Tibial artery (tissue), 4 donors: ENCODE measurements at regions not wholly inside any gene's neighbourhood (a gene's known extent, or its start where the extent isn't known, plus 50 kb on each side); places are given as distances from the start of the nearest gene placed in this dataset.

Experiments
- DNase-seq, 2 donors: peaks; one replicate each; pipeline ENCODE4 v3.0.0-alpha.2; 2019
- H3K27ac ChIP-seq, 2 donors: fragments of 200-600 bp; sonication (generic) in 1 of 2; 1 replicate in 1 of 2; 2 replicates in 1 of 2; pipeline ENCODE4 v1.5.1; 2018 to 2019; ENCODE audit warnings: mild to moderate bottlenecking in 1 of 2
- H3K27me3 ChIP-seq, 2 donors: fragments of 200-600 bp; sonication (generic) in 1 of 2; one replicate each; pipeline versions ENCODE4 v1.5.1 to v1.6.0; 2016 to 2019
- H3K36me3 ChIP-seq, 3 donors: fragments of 200-600 bp; sonication (generic) in 2 of 3; one replicate each; pipeline ENCODE4 v1.5.1; 2016 to 2019; ENCODE audit warnings: mild to moderate bottlenecking in 2 of 3
- H3K4me1 ChIP-seq, 4 donors: fragments of 200-600 bp; sonication (generic) in 2 of 4; 1 replicate in 3 of 4; 2 replicates in 1 of 4; pipeline ENCODE4 v1.5.1; 2016 to 2019
- H3K4me3 ChIP-seq, 2 donors: fragments of 200-600 bp; sonication (generic) in 1 of 2; 1 replicate in 1 of 2; 2 replicates in 1 of 2; pipeline ENCODE4 v1.5.1; 2018 to 2019; ENCODE audit warnings: mild to moderate bottlenecking in 2 of 2
- H3K9me3 ChIP-seq, 3 donors: fragments of 200-600 bp; sonication (generic) in 1 of 3; one replicate each; pipeline ENCODE4 v1.5.1; 2016 to 2019
- intact Hi-C: fragments of 100-400 bp; cut with DNase I; formaldehyde crosslinking; loops from one replicate; pipeline ENCODE4 v1.15.0; 2023; ENCODE audit warnings: low total_unique reads
- TF ChIP-seq, protein P1 (sequence below), 2 experiments: fragments of 200-600 bp in 1 of 2; fragments of 450-650 bp in 1 of 2; IDR thresholded peaks; one replicate each; pipeline ENCODE4 v1.5.1; 2017 to 2019; ENCODE audit warnings: antibody characterized with exemption in 2 of 2, mild to moderate bottlenecking in 1 of 2, moderate library complexity in 1 of 2

DNA sequence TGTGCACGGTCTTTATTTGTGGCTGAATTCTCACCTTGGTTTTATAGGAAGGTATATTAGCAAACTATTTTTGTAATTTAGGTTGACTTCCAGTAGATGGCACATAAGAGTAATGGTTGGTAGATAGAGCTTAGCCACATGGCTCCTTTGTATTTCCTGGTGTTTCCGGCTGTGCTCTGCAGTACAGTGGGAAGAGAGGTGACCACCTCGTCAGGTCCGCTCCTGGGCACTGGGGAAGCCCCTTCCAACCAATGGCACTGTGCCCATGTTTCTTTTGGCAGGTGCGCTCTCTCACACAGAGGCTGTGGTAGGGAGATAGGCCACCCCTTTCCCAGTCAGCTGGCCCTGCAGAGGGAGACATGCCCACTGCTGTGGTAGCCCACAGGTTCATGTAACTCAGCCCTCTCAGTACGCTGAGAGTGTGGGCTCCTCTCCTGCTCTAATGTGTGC is 74.3 kb upstream of the ATP12A start:
- Histone ChIP-seq H3K4me3 (no peak overlapping the region), H3K27ac (no peak overlapping the region), H3K27me3 (no peaks in the 10 kb centered on the region), H3K36me3 (no peaks in the 10 kb centered on the region), H3K9me3 (peaks cover 0 to 14% (median 5%) of the 10 kb centered on the region in 3 donors), H3K4me1 (no peaks in the 10 kb centered on the region)
- DNase-seq = no peak
- TF ChIP-seq, protein P1, sequence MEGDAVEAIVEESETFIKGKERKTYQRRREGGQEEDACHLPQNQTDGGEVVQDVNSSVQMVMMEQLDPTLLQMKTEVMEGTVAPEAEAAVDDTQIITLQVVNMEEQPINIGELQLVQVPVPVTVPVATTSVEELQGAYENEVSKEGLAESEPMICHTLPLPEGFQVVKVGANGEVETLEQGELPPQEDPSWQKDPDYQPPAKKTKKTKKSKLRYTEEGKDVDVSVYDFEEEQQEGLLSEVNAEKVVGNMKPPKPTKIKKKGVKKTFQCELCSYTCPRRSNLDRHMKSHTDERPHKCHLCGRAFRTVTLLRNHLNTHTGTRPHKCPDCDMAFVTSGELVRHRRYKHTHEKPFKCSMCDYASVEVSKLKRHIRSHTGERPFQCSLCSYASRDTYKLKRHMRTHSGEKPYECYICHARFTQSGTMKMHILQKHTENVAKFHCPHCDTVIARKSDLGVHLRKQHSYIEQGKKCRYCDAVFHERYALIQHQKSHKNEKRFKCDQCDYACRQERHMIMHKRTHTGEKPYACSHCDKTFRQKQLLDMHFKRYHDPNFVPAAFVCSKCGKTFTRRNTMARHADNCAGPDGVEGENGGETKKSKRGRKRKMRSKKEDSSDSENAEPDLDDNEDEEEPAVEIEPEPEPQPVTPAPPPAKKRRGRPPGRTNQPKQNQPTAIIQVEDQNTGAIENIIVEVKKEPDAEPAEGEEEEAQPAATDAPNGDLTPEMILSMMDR (IDR thresholded peaks at IDR 0.05) = no peak
- intact Hi-C loops = no loop called here

GRCh38 chr13:24606486-24607170 is 73.6 kb upstream of the ATP12A start:
- H3K27ac ChIP-seq = no peak overlapping the region
- H3K4me1 ChIP-seq = no peaks in the 10 kb centered on the region
- H3K4me3 ChIP-seq = no peak overlapping the region
- H3K27me3 ChIP-seq = no peaks in the 10 kb centered on the region
- TF ChIP-seq, protein P1 (IDR thresholded peaks at IDR 0.05) = no peak
- no peak for DNase-seq
- no peaks in the 10 kb centered on the region for H3K36me3 ChIP-seq
- intact Hi-C loops = no loop called here
- H3K9me3 ChIP-seq = peaks cover 0 to 14% (median 5%) of the 10 kb centered on the region in 3 donors

GRCh38 chr13:24610956-24611355 is 69.3 kb upstream of the ATP12A start:
- Histone ChIP-seq H3K27ac (no peak overlapping the region), H3K9me3 (no peaks in the 10 kb centered on the region), H3K4me1 (no peaks in the 10 kb centered on the region), H3K36me3 (no peaks in the 10 kb centered on the region), H3K4me3 (no peak overlapping the region), H3K27me3 (no peaks in the 10 kb centered on the region)
- TF ChIP-seq, protein P1 (IDR thresholded peaks at IDR 0.05) = no peak
- intact Hi-C loops = no loop called here
- no peak for DNase-seq

DNA sequence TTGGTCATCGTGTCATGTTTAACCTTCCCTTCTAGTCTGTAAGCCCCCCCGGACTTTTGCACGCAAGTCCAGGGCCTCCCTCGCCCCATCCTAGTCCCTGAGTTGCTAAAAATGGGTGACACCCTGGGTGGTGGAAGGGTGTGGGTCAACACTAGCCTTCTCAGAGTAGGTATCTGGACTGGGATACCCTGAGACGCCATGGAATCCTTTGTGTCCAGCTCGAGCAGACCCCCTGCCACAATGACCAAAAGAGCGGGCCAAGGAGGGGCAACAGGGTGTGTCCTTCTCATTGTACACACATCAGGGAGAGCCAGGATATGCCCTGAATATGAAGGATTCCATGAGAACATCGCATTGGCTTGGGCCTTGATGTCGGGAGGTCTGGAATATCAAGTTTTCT is 67.5 kb upstream of the ATP12A start:
- intact Hi-C loops = no loop called here
- DNase-seq = no peak
- no peaks in the 10 kb centered on the region for H3K4me1 ChIP-seq
- no peak overlapping the region for H3K4me3 ChIP-seq
- H3K27me3 ChIP-seq = no peaks in the 10 kb centered on the region
- TF ChIP-seq, protein P1 (IDR thresholded peaks at IDR 0.05) = no peak
- no peaks in the 10 kb centered on the region for H3K9me3 ChIP-seq
- H3K36me3 ChIP-seq = no peaks in the 10 kb centered on the region
- H3K27ac ChIP-seq = no peak overlapping the region

DNA sequence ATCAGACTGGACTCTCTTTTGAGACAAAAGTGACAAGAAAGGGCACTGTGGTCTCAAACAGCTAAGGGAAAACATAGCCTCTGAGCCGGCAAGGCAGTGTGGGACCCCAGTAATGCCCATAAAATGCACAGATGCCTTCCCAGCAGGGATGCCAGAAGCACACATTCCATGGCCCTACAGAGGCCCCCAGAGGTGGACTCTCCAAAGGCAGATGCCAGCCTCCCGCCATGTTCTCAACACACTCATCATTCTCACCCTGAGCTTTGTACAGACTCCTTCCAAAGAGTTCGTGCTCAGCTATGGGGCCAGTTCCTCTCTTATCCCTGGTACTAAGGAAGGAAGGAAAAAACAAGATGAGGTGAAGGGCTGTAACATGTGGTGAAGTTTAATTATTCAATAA is 67.1 kb upstream of the ATP12A start:
- no peak overlapping the region for H3K4me3 ChIP-seq
- H3K27me3 ChIP-seq = no peaks in the 10 kb centered on the region
- H3K27ac ChIP-seq = no peak overlapping the region
- H3K4me1 ChIP-seq = no peaks in the 10 kb centered on the region
- no peaks in the 10 kb centered on the region for H3K36me3 ChIP-seq
- intact Hi-C loops = no loop called here
- H3K9me3 ChIP-seq = no peaks in the 10 kb centered on the region
- no peak for DNase-seq
- TF ChIP-seq, protein P1 (IDR thresholded peaks at IDR 0.05) = no peak
